NCI-H524 (cell line): ENCODE measurements at regions not wholly inside any gene's neighbourhood (a gene's known extent, or its start where the extent isn't known, plus 50 kb on each side); places are given as distances from the start of the nearest gene placed in this dataset.
"Not testable (repeated sequence)": the region's sequence is repeated elsewhere in the genome, so short reads cannot be mapped to it uniquely, and the experiment has no call there.

Experiments used
- DNase-seq, 2 experiments: peaks; one replicate each; lab custom pipeline; 2025; lab: John Stamatoyannopoulos, UW

DNA sequence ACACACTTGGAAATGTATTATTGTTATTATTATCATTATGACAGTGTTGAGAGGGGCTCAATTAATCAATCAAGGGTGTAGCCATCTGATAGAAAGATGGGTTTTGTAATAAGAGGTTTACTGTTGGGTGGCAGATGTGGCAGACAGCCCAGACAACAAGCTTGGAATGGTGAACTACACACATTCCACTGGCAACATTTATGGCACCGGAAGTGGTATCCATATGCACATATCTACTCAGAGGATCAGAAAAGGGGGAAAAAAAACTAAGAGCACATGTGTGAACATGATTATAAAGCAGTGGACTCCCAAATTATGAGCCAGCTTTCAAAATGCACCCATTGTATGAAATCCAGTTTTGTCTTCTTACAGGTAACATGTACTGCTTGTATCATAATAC lies 125.9 kb upstream of the ARX start:
- no peak for DNase-seq

GRCh38 chrX:25131055-25131454 lies 115.3 kb upstream of the ARX start:
- no peak for DNase-seq

DNA sequence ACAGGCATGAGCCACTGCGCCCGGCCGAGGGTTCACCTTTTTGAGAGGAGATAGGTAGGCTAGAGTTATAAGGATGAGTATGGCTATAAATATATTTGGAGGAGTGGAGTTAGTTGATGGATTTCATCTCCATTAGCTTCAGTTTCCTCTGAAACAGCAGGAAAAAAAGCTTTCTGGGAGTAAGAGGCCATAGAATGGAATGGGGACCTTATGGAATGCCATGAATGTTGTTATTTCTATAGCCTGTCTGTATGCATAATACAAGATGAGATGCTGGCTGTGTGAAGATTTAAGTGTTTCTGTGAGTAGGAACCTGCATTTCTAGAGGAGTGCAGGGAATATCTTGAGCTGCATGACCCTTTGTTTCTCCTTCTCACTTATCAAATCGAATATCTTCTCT lies 114.9 kb upstream of the ARX start:
- DNase-seq = no peak

- DNase-seq = no peak
Observed at GRCh38 chrX:25125483-25125882, 109.7 kb upstream of the ARX start.

- no peak for DNase-seq
Observed at GRCh38 chrX:25124391-25124790, 108.6 kb upstream of the ARX start.

- no peak for DNase-seq
Observed at GRCh38 chrX:25112156-25112555, 96.4 kb upstream of the ARX start.

DNA sequence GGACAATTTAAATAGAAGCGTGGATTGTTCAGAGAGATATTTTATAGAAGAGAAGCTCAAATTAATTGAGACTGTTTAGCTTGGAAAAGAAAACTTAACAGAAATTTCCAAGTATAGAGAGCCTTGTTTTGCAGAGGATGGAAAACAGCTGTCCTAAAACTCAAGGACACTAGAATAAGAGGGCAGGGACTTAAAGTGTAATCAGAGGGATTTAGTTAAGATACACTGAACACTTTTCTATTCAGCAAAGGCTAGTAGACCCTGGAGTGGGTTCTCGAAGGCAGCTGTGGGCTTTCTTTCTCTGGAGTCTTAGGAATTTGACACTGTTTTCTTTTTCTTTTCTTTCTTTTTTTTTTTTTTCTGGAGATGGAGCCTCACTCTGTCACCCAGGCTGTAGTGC lies 92.7 kb upstream of the ARX start:
- DNase-seq = peak; percentile 26 to 81

GRCh38 chrX:25105221-25105620 lies 89.5 kb upstream of the ARX start:
- DNase-seq = no peak

- DNase-seq = no peak
Observed at GRCh38 chrX:25096522-25097045, 80.8 kb upstream of the ARX start.

DNA sequence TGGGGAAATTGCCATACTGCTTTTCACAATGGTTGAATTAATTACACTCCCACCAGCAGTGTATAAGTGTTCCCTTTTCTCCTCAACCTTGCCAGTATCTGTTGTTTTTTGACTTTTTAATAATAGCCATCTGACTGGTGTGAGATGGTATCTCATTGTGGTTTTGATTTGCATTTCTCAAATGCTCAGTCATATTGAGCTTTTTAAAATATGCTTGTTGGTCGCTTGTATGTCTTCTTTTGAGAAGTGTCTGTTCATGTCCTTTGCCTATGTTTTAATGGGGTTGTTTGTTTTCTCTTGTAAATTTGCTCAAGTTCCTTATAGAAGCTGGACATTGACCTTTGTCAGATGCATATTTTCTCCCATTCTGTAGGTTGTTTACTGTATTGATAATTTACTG lies 75.4 kb upstream of the ARX start:
- DNase-seq = not testable (repeated sequence)

GRCh38 chrX:25084446-25084845 lies 68.7 kb upstream of the ARX start:
- peak in 1 of 2 experiments; percentile 58 for DNase-seq

GRCh38 chrX:25083661-25084060 lies 67.9 kb upstream of the ARX start:
- DNase-seq = no peak

- peak in 1 of 2 experiments; percentile 1 for DNase-seq
Observed at GRCh38 chrX:25079020-25079419, 63.3 kb upstream of the ARX start.

GRCh38 chrX:25076941-25077500 lies 61.3 kb upstream of the ARX start:
- DNase-seq = no peak

DNA sequence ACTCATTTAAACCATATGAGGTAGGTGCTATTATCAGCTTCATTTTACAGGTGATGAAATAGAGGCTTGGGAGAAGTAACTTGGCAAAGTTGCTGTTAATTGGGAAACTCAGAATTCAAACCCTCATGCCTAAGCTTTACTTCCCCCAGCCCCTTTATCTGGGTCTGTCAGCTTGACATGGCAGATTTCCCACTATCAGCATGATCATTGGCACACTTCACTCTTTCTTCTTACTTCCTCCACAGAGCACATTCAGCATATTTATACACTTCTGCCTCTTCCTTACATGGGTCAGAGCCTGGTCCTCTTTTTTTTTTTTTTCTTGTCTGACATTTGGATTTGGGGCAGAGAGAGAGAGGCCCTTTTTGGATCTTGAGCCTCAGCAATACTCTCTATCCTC lies 56.5 kb upstream of the ARX start:
- DNase-seq = no peak

- no peak for DNase-seq
Observed at GRCh38 chrX:25070038-25070437, 54.3 kb upstream of the ARX start.

GRCh38 chrX:25069209-25069608 lies 53.4 kb upstream of the ARX start:
- DNase-seq = no peak

DNA sequence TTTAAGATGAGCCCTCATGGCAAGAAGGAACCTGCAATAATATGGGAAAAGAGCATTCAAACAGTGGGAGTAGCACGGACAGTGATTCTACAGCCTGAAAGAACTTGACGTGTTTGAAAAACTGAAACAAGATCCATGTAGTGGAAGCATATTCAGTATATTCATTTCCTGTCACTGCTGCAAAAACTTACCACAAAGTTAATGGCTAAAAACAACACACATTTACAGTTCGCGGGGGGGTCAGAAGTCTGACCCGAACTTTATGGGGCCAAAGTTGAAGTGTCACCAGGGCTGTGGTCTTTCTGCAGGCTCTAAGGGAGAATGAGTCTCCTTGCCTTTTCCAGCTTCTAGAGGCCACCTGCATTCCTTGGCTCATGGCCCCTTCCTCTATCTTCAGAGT lies 52.6 kb upstream of the ARX start:
- DNase-seq = no peak

- no peak for DNase-seq
Observed at GRCh38 chrX:25067271-25068172, 51.8 kb upstream of the ARX start.

- no peak for DNase-seq
Observed at GRCh38 chrX:25066131-25066530, 50.4 kb upstream of the ARX start.
